Peyer's patch (tissue), 4 donors: ENCODE measurements at regions not wholly inside any gene's neighbourhood (a gene's known extent, or its start where the extent isn't known, plus 50 kb on each side); places are given as distances from the start of the nearest gene placed in this dataset.

Experiments
- CTCF ChIP-seq, 6 experiments: fragments of 450-650 bp in 4 of 6; fragments of 200-600 bp in 2 of 6; sonication (generic) in 1 of 6; IDR thresholded peaks; one replicate each; pipeline ENCODE4 v1.5.1; 2017 to 2019; ENCODE audit warnings: antibody characterized with exemption in 6 of 6, mild to moderate bottlenecking in 3 of 6, moderate library complexity in 1 of 6
- POLR2A ChIP-seq, 2 donors: fragments of 450-650 bp; IDR thresholded peaks; one replicate each; pipeline ENCODE4 v1.5.1; 2017; ENCODE audit warnings: antibody characterized with exemption in 2 of 2, mild to moderate bottlenecking in 2 of 2, moderate library complexity in 2 of 2

- TF ChIP-seq CTCF (IDR thresholded peaks at IDR 0.05) (no peak), POLR2A (IDR thresholded peaks at IDR 0.05) (no peak)
Observed at GRCh38 chr9:81431641-81432040, 257.7 kb downstream of the TLE1 start.
